ENCODE measurements at regions not wholly inside any gene's neighbourhood (a gene's known extent, or its start where the extent isn't known, plus 50 kb on each side); places are given as distances from the start of the nearest gene placed in this dataset.

- intact Hi-C loops (cut with DNase I), result no loop called here
- DNase-seq, result peak in 1 of 7 donors; percentile 46
- Histone ChIP-seq H3K36me3 (replicated peaks in 1 of 2) (no peaks in the 10 kb centered on the region), H3K4me1 (replicated peaks in 1 of 2) (peaks cover 0 to 3% of the 10 kb centered on the region in 2 donors), H3K9me3 (replicated peaks in 1 of 3) (no peaks in the 10 kb centered on the region), H3K27ac (no peak overlapping the region), H3K4me3 (no peak overlapping the region), H3K27me3 (no peaks in the 10 kb centered on the region)
- TF ChIP-seq CTCF (IDR thresholded peaks at IDR 0.05) (no peak), POLR2A (IDR thresholded peaks at IDR 0.05) (no peak)
- WGBS, 4 donors, result 75 to 87% (median 85%) methylated on average over 10 of the region's 10 CpGs
Measured at GRCh38 chr6:139480356-139481165, 106.1 kb upstream of the CITED2 start.

- no peak overlapping the region for H3K4me3 ChIP-seq
- H3K27me3 ChIP-seq, result no peaks in the 10 kb centered on the region
- H3K9me3 ChIP-seq (replicated peaks in 1 of 3), result no peaks in the 10 kb centered on the region
- DNase-seq, result no peak
- 88 to 92% (median 91%) methylated on average over 8 of the region's 8 CpGs for WGBS, 4 donors
- intact Hi-C loops (cut with DNase I), result no loop called here
- H3K4me1 ChIP-seq (replicated peaks in 1 of 2), result peaks cover 0 to 13% of the 10 kb centered on the region in 2 donors
- H3K36me3 ChIP-seq (replicated peaks in 1 of 2), result no peaks in the 10 kb centered on the region
- no peak for TF ChIP-seq POLR2A (IDR thresholded peaks at IDR 0.05)
- TF ChIP-seq CTCF (IDR thresholded peaks at IDR 0.05), result no peak
- H3K27ac ChIP-seq, result no peak overlapping the region
Measured at GRCh38 chr6:139479433-139480222, 105.2 kb upstream of the CITED2 start.

GRCh38 chr6:139475646-139476045, 101.2 kb upstream of the CITED2 start:
- DNase-seq, result no peak
- no peaks in the 10 kb centered on the region for H3K36me3 ChIP-seq (replicated peaks in 1 of 2)
- TF ChIP-seq CTCF (IDR thresholded peaks at IDR 0.05) (no peak), POLR2A (IDR thresholded peaks at IDR 0.05) (no peak)
- H3K4me1 ChIP-seq (replicated peaks in 1 of 2), result peaks cover 11 to 32% of the 10 kb centered on the region in 2 donors
- no peaks in the 10 kb centered on the region for H3K9me3 ChIP-seq (replicated peaks in 1 of 3)
- intact Hi-C loops (cut with DNase I), result no loop called here
- H3K4me3 ChIP-seq, result no peak overlapping the region
- WGBS, 4 donors, result 65 to 76% (median 69%) methylated on average over 4 of the region's 4 CpGs
- H3K27me3 ChIP-seq, result no peaks in the 10 kb centered on the region
- H3K27ac ChIP-seq, result peak overlapping the region in 1 of 5 donors; percentile 3

GRCh38 chr6:139475241-139475640, 100.8 kb upstream of the CITED2 start:
- H3K27ac ChIP-seq, result peak overlapping the region in 1 of 5 donors; percentile 3
- 79 to 86% (median 83%) methylated on average over 5 of the region's 5 CpGs for WGBS, 4 donors
- H3K9me3 ChIP-seq (replicated peaks in 1 of 3), result no peaks in the 10 kb centered on the region
- no peak for TF ChIP-seq CTCF (IDR thresholded peaks at IDR 0.05)
- no peak for TF ChIP-seq POLR2A (IDR thresholded peaks at IDR 0.05)
- DNase-seq, result no peak
- no peak overlapping the region for H3K4me3 ChIP-seq
- no peaks in the 10 kb centered on the region for H3K27me3 ChIP-seq
- H3K4me1 ChIP-seq (replicated peaks in 1 of 2), result peaks cover 11 to 32% of the 10 kb centered on the region in 2 donors
- no peaks in the 10 kb centered on the region for H3K36me3 ChIP-seq (replicated peaks in 1 of 2)
- intact Hi-C loops (cut with DNase I), result no loop called here
